PC-9 (cell line): ENCODE measurements at regions not wholly inside any gene's neighbourhood (a gene's known extent, or its start where the extent isn't known, plus 50 kb on each side); places are given as distances from the start of the nearest gene placed in this dataset.

ENCODE experiments used
- EZH2 ChIP-seq: fragments of 200-600 bp; sonication (generic); IDR thresholded peaks from 2 replicates; pipeline ENCODE4 v1.8.0; 2017; ENCODE audit warnings: antibody characterized with exemption, low read depth
- TF ChIP-seq, protein P1 (sequence below): fragments of 200-600 bp; sonication (generic); conservative IDR thresholded peaks from 2 replicates; pipeline ENCODE4 v1.6.1; 2017; ENCODE audit warnings: mixed run types, antibody characterized with exemption, mild to moderate bottlenecking, moderate library complexity

DNA sequence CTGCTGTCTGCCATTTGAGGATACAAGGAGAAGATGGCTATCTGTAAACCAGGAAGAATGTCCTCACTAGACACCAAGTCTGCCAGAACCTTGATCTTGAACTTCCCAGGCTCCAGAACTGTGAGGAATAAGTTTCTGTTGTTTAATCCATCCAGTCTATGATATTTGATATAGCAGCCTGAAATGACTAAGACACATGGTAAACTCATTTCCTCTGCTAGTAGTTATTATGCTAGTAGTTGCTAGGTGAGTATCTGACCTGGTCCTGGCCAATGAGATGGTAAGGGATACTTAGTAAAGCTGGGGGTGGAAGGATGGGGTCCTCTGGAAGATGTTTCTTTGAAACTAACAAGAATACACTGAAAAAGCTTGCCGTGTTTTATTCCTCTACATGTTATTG is 280.7 kb upstream of the ARHGEF26 start:
- TF ChIP-seq, protein P1, sequence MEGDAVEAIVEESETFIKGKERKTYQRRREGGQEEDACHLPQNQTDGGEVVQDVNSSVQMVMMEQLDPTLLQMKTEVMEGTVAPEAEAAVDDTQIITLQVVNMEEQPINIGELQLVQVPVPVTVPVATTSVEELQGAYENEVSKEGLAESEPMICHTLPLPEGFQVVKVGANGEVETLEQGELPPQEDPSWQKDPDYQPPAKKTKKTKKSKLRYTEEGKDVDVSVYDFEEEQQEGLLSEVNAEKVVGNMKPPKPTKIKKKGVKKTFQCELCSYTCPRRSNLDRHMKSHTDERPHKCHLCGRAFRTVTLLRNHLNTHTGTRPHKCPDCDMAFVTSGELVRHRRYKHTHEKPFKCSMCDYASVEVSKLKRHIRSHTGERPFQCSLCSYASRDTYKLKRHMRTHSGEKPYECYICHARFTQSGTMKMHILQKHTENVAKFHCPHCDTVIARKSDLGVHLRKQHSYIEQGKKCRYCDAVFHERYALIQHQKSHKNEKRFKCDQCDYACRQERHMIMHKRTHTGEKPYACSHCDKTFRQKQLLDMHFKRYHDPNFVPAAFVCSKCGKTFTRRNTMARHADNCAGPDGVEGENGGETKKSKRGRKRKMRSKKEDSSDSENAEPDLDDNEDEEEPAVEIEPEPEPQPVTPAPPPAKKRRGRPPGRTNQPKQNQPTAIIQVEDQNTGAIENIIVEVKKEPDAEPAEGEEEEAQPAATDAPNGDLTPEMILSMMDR: no peak
- TF ChIP-seq EZH2: no peak
